A673 (cell line): ENCODE measurements at regions not wholly inside any gene's neighbourhood (a gene's known extent, or its start where the extent isn't known, plus 50 kb on each side); places are given as distances from the start of the nearest gene placed in this dataset.

ENCODE experiments used
- BruUV-seq: library from RNA; stranded (reverse); fragments of 400-500 nt; replicated peaks from 2 replicates; lab custom pipeline; 2021; lab: Mats Ljungman, UMichigan
- CTCF ChIA-PET: fragments of 300-600 bp; sonication (Branson Sonifier 250); formaldehyde crosslinking; loops from one replicate; lab custom pipeline; 2022; ENCODE audit warnings: antibody characterized with exemption; lab: Charles Lee
- POLR2A ChIA-PET: fragments of 300-600 bp; sonication (Branson Sonifier 250); formaldehyde crosslinking; loops from one replicate; lab custom pipeline; 2022; ENCODE audit warnings: antibody characterized with exemption; ENCODE audit not compliant: low non-redundant PET; lab: Charles Lee
- DNase-seq: peaks from one replicate; pipeline ENCODE4 v3.0.0-alpha.2; 2015; ENCODE audit warnings: low spot score
- H3K27ac ChIP-seq: fragments of 200-600 bp; sonication (generic); 2 replicates; pipeline ENCODE4 v1.5.1; 2016; ENCODE audit warnings: mixed run types, low read depth, mild to moderate bottlenecking, mixed read lengths, antibody characterized with exemption, low read length; ENCODE audit not compliant: poor library complexity, severe bottlenecking
- H3K27me3 ChIP-seq: fragments of 200-600 bp; sonication (generic); replicated peaks from 2 replicates; pipeline ENCODE4 v1.6.1; 2017; ENCODE audit warnings: mixed run types, low read depth, mild to moderate bottlenecking, mixed read lengths, antibody characterized with exemption, low read length; ENCODE audit not compliant: insufficient read depth, poor library complexity
- H3K36me3 ChIP-seq: fragments of 200-600 bp; sonication (generic); 2 replicates; pipeline ENCODE4 v1.6.1; 2016; ENCODE audit warnings: mixed run types, mild to moderate bottlenecking, mixed read lengths, antibody characterized with exemption, low read length; ENCODE audit not compliant: insufficient read depth, poor library complexity, severe bottlenecking
- H3K4me1 ChIP-seq: fragments of 200-600 bp; sonication (generic); 2 replicates; pipeline ENCODE4 v1.6.1; 2017; ENCODE audit warnings: mixed run types, mild to moderate bottlenecking, mixed read lengths, antibody characterized with exemption, low read length; ENCODE audit not compliant: insufficient read depth, poor library complexity, severe bottlenecking
- H3K4me3 ChIP-seq: fragments of 200-600 bp; sonication (generic); 2 replicates; pipeline ENCODE4 v1.5.1; 2016; ENCODE audit warnings: low read depth, mixed run types, mild to moderate bottlenecking, mixed read lengths, low read length; ENCODE audit not compliant: poor library complexity, severe bottlenecking
- H3K9me3 ChIP-seq: fragments of 200-600 bp; sonication (generic); 2 replicates; pipeline ENCODE4 v1.6.1; 2016; ENCODE audit warnings: mixed run types, low read depth, mild to moderate bottlenecking, mixed read lengths, antibody characterized with exemption, low read length; ENCODE audit not compliant: poor library complexity, severe bottlenecking
- CTCF ChIP-seq: fragments of 300-800, 200-600 bp; sonication (generic); conservative IDR thresholded peaks from 2 replicates; pipeline ENCODE4 v1.5.1; 2017; ENCODE audit warnings: low read depth, mild to moderate bottlenecking, antibody characterized with exemption, low read length, moderate library complexity, mixed read lengths
- EZH2 ChIP-seq: fragments of 200-600 bp; sonication (generic); IDR thresholded peaks from 2 replicates; pipeline ENCODE4 v1.6.1; 2017; ENCODE audit warnings: borderline replicate concordance, low read depth, mild to moderate bottlenecking, mixed read lengths, antibody characterized with exemption, low read length; ENCODE audit not compliant: poor library complexity, severe bottlenecking
- intact Hi-C: fragments of 100-400 bp; cut with micrococcal nuclease; formaldehyde crosslinking; loops from one replicate; pipeline ENCODE4 v1.10.0; 2022; ENCODE audit not compliant: unreplicated experiment

DNA sequence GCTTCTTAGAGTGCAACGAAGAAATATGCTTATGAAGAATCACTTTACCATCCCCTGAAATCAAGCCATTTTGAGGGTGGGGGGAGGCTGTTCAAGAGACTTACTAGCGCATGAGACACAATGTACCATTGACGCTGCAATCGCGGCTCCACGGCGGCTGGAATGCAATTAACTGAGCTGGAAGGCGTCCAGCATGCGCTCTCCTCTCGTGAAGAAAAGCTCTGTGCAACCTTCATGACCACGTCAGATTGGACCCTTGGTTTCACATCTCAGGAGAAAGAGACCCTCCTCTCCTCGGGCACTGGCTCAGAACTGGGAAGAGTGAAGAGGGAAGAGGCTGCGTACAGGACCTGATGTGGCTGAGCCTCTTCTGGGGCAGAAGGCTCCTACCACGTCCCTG, 138.5 kb upstream of the IRX2 start:
- POLR2A ChIA-PET = no interaction called here
- Histone ChIP-seq H3K36me3 (no peaks in the 10 kb centered on the region), H3K4me3 (no peak overlapping the region), H3K27me3 (no peaks in the 10 kb centered on the region), H3K27ac (no peak overlapping the region), H3K4me1 (no peaks in the 10 kb centered on the region), H3K9me3 (peaks cover 35% of the 10 kb centered on the region)
- intact Hi-C loops = no loop called here
- CTCF ChIA-PET = no interaction called here
- no peak for DNase-seq
- no peak for TF ChIP-seq EZH2
- no peak for TF ChIP-seq CTCF
- no TSS peak for BruUV-seq

DNA sequence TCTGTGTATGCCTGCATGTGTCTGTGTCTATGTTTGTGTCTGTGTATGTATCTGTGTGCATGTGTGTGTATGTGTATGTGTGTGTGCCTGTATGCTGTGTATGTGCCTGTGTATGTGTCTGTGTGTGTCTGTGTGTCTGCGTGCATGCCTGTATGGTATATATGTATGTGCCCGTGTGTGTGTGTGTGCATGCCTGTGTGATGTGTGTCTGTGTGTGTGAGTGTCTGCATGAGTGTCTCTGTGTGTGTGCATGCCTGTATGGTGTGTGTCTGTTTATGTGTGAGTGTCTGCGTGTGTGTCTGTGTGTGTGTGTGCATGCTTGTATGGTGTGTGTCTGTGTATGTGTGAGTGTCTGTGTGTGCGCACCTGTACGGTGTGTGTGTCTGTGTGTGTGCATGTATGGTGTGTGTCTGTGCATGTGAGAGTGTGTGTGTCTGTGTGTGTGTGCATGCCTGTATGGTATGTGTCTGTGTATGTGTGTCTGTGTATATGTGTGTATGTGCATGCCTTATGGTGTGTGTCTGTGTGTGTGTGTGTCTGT, 137.1 kb upstream of the IRX2 start:
- no TSS peak for BruUV-seq
- Histone ChIP-seq H3K27ac (no peak overlapping the region), H3K4me3 (no peak overlapping the region), H3K27me3 (no peaks in the 10 kb centered on the region), H3K4me1 (no peaks in the 10 kb centered on the region), H3K36me3 (no peaks in the 10 kb centered on the region), H3K9me3 (peaks cover 25% of the 10 kb centered on the region)
- CTCF ChIA-PET = no interaction called here
- POLR2A ChIA-PET = no interaction called here
- no peak for DNase-seq
- intact Hi-C loops = no loop called here
- TF ChIP-seq EZH2 (no peak), CTCF (no peak)

DNA sequence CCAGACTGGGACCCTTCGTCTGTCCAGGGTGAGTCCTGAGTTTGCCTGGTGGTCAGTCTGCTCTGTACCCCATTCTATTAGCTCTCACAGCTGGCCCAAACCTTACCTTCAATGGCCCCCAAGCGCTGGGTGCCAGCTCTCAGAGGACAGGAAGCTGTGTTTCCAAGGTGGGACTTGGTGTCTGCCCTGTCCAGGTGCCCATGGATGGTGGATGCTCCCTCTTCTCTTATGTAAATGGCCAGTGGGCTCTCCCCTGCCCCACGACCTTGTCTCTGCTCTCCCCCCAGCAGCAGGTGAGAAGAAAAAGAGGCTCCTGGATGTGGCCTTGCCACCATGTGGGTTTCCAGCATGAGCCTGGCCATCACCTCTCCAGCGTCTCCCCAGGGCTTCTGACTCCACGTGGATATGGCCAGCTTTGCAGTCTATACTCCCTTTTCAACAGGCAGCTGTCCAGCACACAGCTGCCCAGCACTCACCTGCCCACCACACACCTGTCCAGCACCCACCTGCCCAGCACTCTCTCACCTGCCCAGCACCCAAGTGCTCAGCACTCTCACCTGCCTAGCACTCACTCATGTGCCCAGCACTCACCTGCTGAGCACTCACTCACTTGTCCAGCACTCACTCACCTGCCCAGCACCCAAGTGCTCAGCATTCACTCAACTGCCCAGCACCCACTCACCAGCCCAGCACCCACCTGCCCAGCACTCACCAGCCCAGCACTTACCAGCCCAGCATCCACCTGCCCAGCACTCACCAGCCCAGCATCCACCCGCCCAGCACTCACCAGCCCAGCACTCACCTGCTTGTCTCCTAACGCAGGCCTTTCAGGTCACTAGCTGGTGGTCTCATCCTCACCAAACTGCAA, 136.2 kb upstream of the IRX2 start:
- BruUV-seq = no TSS peak
- Histone ChIP-seq H3K27ac (no peak overlapping the region), H3K36me3 (no peaks in the 10 kb centered on the region), H3K27me3 (no peaks in the 10 kb centered on the region), H3K4me3 (no peak overlapping the region), H3K4me1 (no peaks in the 10 kb centered on the region), H3K9me3 (peaks cover 30% of the 10 kb centered on the region)
- no peak for TF ChIP-seq EZH2
- no peak for TF ChIP-seq CTCF
- ChIA-PET CTCF (no interaction called here), POLR2A (no interaction called here)
- intact Hi-C loops = no loop called here
- no peak for DNase-seq
